ENCODE measurements at regions not wholly inside any gene's neighbourhood (a gene's known extent, or its start where the extent isn't known, plus 50 kb on each side); places are given as distances from the start of the nearest gene placed in this dataset.

DNA sequence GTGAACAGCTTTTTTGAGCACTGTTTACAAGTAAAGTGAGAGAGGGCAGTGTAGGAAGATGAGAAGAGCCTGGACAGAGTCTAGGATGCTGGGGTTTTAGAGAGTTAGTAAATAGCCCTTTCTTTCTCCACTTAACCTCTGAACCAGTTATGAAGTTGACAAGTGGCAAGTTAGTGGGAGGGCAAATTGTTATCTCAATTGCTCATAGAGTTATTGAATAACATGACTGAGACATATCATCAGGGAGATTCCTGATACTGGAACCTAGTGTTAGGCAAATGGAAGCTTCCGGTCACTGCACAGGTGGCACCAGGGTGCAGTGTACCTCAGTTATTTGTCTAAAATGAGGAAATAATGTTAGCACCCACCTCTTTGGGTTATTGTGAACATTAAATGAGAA is 57.8 kb upstream of the PTPN5 start:
- TF ChIP-seq, protein P1, sequence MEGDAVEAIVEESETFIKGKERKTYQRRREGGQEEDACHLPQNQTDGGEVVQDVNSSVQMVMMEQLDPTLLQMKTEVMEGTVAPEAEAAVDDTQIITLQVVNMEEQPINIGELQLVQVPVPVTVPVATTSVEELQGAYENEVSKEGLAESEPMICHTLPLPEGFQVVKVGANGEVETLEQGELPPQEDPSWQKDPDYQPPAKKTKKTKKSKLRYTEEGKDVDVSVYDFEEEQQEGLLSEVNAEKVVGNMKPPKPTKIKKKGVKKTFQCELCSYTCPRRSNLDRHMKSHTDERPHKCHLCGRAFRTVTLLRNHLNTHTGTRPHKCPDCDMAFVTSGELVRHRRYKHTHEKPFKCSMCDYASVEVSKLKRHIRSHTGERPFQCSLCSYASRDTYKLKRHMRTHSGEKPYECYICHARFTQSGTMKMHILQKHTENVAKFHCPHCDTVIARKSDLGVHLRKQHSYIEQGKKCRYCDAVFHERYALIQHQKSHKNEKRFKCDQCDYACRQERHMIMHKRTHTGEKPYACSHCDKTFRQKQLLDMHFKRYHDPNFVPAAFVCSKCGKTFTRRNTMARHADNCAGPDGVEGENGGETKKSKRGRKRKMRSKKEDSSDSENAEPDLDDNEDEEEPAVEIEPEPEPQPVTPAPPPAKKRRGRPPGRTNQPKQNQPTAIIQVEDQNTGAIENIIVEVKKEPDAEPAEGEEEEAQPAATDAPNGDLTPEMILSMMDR (IDR thresholded peaks at IDR 0.05) = no peak
- TF ChIP-seq EZH2phosphoT487 (IDR thresholded peaks at IDR 0.05) (no peak), EZH2 (IDR thresholded peaks at IDR 0.05) (no peak)
- Histone ChIP-seq H3K27ac (no peak overlapping the region), H3K9ac (no peak overlapping the region), H3K9me3 (ENCODE audit: low read depth) (no peaks in the 10 kb centered on the region), H3K4me3 (no peak overlapping the region), H3K4me2 (no peak overlapping the region), H4K20me1 (ENCODE audit: low read depth) (no peaks in the 10 kb centered on the region), H3K4me1 (no peaks in the 10 kb centered on the region), H3K79me2 (ENCODE audit: low read depth) (no peaks in the 10 kb centered on the region), H3F3A (ENCODE audit: low read depth) (no peaks in the 10 kb centered on the region), H2AFZ (replicated peaks) (no peak overlapping the region), H3K27me3 (no peaks in the 10 kb centered on the region), H3K36me3 (no peaks in the 10 kb centered on the region)
- no peak for DNase-seq (ENCODE audit: low spot score)
- peaks cover 12% of the 10 kb centered on the region for H3K27me3 Mint-ChIP-seq (ENCODE audit: insufficient read depth, low read depth)
- H3K4me1 Mint-ChIP-seq = no peaks in the 10 kb centered on the region
- no peaks in the 10 kb centered on the region for H3K9me3 Mint-ChIP-seq
- H3K36me3 Mint-ChIP-seq = no peaks in the 10 kb centered on the region
- no peak overlapping the region for H3K27ac Mint-ChIP-seq
- H3K4me3 Mint-ChIP-seq = no peak overlapping the region

DNA sequence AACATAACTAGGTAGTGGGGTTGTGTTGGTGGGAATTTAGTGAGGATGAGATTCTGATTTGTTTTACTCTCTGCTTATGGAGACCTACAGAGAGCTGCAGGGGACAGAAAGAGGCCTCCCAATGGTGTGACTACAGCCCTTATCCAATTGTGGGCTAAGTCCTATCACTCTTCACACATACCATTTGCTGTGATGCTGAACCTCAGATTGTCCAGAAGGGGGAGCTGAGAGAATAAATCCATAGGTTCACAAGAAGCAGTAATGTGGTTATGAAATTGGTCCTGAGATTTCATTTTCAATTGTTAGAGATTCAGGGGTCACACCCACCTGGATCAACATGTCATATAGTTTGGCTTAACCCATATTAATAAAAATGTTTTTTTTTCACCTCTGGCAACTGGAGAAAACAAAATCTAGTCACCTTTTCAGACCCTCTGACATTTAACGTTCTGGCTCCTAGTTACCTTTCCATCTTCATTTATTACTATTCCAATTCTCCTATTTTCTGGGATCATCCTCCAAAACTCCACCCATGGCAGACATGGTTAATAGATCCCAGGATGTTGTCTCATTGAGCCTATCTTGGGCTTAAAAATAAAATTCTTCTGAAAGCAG is 53.3 kb upstream of the PTPN5 start:
- Histone ChIP-seq H3K9me3 (ENCODE audit: low read depth) (no peaks in the 10 kb centered on the region), H3K27ac (no peak overlapping the region), H3F3A (ENCODE audit: low read depth) (no peaks in the 10 kb centered on the region), H2AFZ (replicated peaks) (no peak overlapping the region), H3K4me1 (no peaks in the 10 kb centered on the region), H3K4me2 (no peak overlapping the region), H3K9ac (no peak overlapping the region), H3K79me2 (ENCODE audit: low read depth) (no peaks in the 10 kb centered on the region), H3K27me3 (no peaks in the 10 kb centered on the region), H3K36me3 (no peaks in the 10 kb centered on the region), H3K4me3 (no peak overlapping the region), H4K20me1 (ENCODE audit: low read depth) (no peaks in the 10 kb centered on the region)
- Mint-ChIP-seq H3K4me3 (no peak overlapping the region), H3K9me3 (peaks cover 3% of the 10 kb centered on the region), H3K36me3 (no peaks in the 10 kb centered on the region), H3K4me1 (no peaks in the 10 kb centered on the region), H3K27me3 (ENCODE audit: insufficient read depth, low read depth) (peaks cover 10% of the 10 kb centered on the region), H3K27ac (no peak overlapping the region)
- TF ChIP-seq EZH2 (IDR thresholded peaks at IDR 0.05) (no peak), EZH2phosphoT487 (IDR thresholded peaks at IDR 0.05) (no peak)
- TF ChIP-seq, protein P1 (IDR thresholded peaks at IDR 0.05) = peak; percentile 72
- peak; percentile 64 for DNase-seq (ENCODE audit: low spot score)
